ENCODE measurements at regions not wholly inside any gene's neighbourhood (a gene's known extent, or its start where the extent isn't known, plus 50 kb on each side); places are given as distances from the start of the nearest gene placed in this dataset.

GRCh38 chr4:15158406-15159091 is 156.3 kb downstream of the CPEB2 start:
- H3K4me3 ChIP-seq (replicated peaks; ENCODE audit: low read depth, low read length): no peak overlapping the region
- no peaks in the 10 kb centered on the region; the same call in 1 of the 2 replicates for H3K27me3 ChIP-seq (replicated peaks; ENCODE audit: control insufficient read depth, insufficient read depth, low read length)
- H3K36me3 ChIP-seq (ENCODE audit: control insufficient read depth, insufficient read depth, low read length): no peaks in the 10 kb centered on the region
- DNase-seq (ENCODE audit: extremely low read depth, insufficient read length): no peak
- TF ChIP-seq CTCF (IDR thresholded peaks at IDR 0.05; ENCODE audit: insufficient read depth, low read length, poor library complexity, severe bottlenecking): no peak

GRCh38 chr4:15159477-15160019 is 157.3 kb downstream of the CPEB2 start:
- no peak for TF ChIP-seq CTCF (IDR thresholded peaks at IDR 0.05; ENCODE audit: insufficient read depth, low read length, poor library complexity, severe bottlenecking)
- Histone ChIP-seq H3K36me3 (ENCODE audit: control insufficient read depth, insufficient read depth, low read length) (no peaks in the 10 kb centered on the region), H3K27me3 (replicated peaks; ENCODE audit: control insufficient read depth, insufficient read depth, low read length) (no peaks in the 10 kb centered on the region; the same call in 1 of the 2 replicates), H3K4me3 (replicated peaks; ENCODE audit: low read depth, low read length) (no peak overlapping the region)
- no peak for DNase-seq (ENCODE audit: extremely low read depth, insufficient read length)

- H3K27me3 ChIP-seq (replicated peaks; ENCODE audit: control insufficient read depth, insufficient read depth, low read length): no peaks in the 10 kb centered on the region; the same call in 1 of the 2 replicates
- H3K4me3 ChIP-seq (replicated peaks; ENCODE audit: low read depth, low read length): no peak overlapping the region
- no peak for DNase-seq (ENCODE audit: extremely low read depth, insufficient read length)
- TF ChIP-seq CTCF (IDR thresholded peaks at IDR 0.05; ENCODE audit: insufficient read depth, low read length, poor library complexity, severe bottlenecking): no peak
- H3K36me3 ChIP-seq (ENCODE audit: control insufficient read depth, insufficient read depth, low read length): no peaks in the 10 kb centered on the region
These were observed 159.2 kb downstream of the CPEB2 start for GRCh38 chr4:15161439-15161838.

GRCh38 chr4:15162046-15162445 is 159.8 kb downstream of the CPEB2 start:
- no peaks in the 10 kb centered on the region for H3K36me3 ChIP-seq (ENCODE audit: control insufficient read depth, insufficient read depth, low read length)
- TF ChIP-seq CTCF (IDR thresholded peaks at IDR 0.05; ENCODE audit: insufficient read depth, low read length, poor library complexity, severe bottlenecking): no peak
- H3K4me3 ChIP-seq (replicated peaks; ENCODE audit: low read depth, low read length): no peak overlapping the region
- no peaks in the 10 kb centered on the region; the same call in 1 of the 2 replicates for H3K27me3 ChIP-seq (replicated peaks; ENCODE audit: control insufficient read depth, insufficient read depth, low read length)
- no peak for DNase-seq (ENCODE audit: extremely low read depth, insufficient read length)

GRCh38 chr4:15162465-15163283 is 160.4 kb downstream of the CPEB2 start:
- DNase-seq (ENCODE audit: extremely low read depth, insufficient read length): no peak
- Histone ChIP-seq H3K4me3 (replicated peaks; ENCODE audit: low read depth, low read length) (no peak overlapping the region), H3K36me3 (ENCODE audit: control insufficient read depth, insufficient read depth, low read length) (no peaks in the 10 kb centered on the region), H3K27me3 (replicated peaks; ENCODE audit: control insufficient read depth, insufficient read depth, low read length) (no peaks in the 10 kb centered on the region; the same call in 1 of the 2 replicates)
- TF ChIP-seq CTCF (IDR thresholded peaks at IDR 0.05; ENCODE audit: insufficient read depth, low read length, poor library complexity, severe bottlenecking): peak; percentile 45
